Mesenteric fat pad (tissue), 1 donor: ENCODE measurements at regions not wholly inside any gene's neighbourhood (a gene's known extent, or its start where the extent isn't known, plus 50 kb on each side); places are given as distances from the start of the nearest gene placed in this dataset.

Source experiments
- DNase-seq: peaks from one replicate; pipeline ENCODE4 v3.0.0-alpha.2; 2020; ENCODE audit warnings: low spot score
- donor health status: DM: yes; HTN: yes; CAD: no.

GRCh38 chr16:85337910-85338637 lies 225.8 kb upstream of the CIBAR2 start:
- DNase-seq: no peak

DNA sequence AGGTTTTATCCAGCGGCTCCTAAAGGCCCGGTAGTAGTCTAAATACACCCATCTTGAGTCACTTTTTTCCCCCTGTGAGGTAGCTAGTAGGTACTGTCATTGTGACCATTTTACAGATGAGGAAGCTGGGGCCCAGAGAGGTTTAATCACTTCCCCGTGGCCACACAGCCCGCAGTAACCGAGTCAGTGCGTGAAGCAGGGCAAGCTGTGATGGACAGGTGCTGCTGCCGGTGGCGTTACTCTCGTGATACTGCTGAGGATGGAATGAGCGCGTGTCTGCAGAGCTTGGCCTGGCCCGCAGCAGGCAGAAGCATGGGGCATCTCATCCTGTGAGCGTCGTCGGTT lies 226.3 kb upstream of the CIBAR2 start:
- DNase-seq: no peak

DNA sequence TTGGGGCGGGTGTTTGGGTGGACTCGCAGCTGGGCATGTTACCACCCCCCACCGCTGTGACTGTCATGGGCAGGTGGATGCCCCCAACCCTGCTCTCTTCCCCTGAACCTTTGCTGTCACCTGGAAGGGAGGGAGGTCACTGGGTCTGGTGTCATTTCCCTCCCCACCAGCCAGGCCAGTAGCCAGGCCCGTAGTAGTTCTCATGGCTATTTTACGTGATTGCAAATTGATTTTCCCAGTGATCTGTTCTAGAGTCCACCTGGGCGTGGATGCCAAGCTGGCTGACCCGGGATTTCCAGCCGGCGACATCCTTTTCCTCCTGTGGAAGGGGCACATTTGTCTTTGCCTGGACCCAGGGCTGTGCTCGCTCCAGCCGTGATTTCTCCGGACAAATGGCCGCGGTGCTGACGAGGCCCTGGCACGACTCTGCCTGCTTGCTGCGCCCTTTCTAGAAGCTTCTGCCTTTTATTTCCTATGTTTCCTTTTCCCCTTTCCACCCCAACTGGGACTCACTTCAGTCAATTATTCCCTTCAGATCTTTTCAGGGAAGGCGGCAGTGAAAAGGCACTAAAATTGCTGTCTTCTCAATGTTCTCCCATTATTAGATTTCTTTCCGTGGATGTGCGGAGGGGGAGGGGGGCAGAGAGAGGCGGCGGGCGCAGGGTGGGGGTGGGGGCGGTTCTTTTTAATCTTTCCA lies 226.9 kb upstream of the CIBAR2 start:
- DNase-seq: no peak

DNA sequence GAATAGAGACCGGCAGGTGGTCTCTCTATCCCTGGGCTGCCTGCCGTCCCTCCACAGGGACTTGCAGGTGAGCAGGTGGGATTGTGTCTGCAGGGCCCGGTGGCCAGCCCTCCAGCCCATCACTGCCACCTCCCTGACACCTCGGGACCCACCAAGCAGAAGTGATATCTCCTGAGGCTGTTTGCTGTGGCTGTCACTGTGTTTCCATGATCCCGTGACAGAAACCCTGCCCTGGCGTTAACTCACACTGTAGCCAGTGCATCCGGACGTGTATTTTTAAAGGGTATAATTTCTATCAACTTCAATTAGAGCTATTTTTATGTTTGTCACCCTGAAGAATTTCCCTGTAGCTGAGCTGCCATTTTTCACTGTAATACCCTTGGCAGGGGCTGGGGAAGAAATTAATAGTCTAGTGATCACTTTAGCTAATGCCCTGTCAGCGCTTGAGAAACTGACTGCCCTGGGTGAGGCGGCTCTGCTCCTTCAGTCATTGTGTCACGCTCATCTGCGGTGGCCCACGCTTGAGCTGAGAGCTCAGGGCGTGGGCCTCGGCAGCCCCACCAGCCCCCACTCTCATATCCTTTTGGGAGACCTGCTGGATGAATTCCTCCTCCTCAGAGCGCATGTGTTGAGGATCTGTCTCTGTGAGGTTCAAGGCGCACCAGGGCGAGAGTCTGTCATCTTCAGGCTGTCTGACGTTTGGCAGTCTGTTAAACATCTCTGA lies 229.9 kb upstream of the CIBAR2 start:
- no peak for DNase-seq

GRCh38 chr16:85344502-85345128 lies 232.3 kb upstream of the CIBAR2 start:
- DNase-seq: no peak

DNA sequence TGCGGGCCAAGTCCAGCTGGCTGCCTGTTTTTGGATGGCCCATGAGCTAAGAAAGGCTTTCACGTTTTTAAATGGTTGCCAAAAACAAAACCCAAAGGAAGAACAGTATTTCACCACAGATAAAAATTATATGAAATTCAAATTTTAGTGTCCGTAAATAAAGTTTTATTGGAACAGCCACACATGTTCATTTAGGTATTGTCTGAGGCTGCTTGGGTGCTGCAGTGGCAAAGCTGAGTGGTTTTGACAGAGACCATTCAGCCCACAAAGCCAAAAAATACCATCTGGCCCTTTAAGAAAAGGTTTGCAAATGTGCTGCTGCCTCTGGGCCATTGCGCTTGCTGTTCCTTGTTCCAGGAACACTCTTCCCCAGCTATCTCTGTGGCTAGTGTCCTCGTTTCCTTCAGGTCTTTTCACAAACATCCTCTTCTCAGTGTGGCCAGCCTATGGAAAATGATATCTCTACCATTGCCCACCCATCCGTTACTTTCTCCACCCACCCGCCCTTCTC lies 232.9 kb upstream of the CIBAR2 start:
- no peak for DNase-seq

DNA sequence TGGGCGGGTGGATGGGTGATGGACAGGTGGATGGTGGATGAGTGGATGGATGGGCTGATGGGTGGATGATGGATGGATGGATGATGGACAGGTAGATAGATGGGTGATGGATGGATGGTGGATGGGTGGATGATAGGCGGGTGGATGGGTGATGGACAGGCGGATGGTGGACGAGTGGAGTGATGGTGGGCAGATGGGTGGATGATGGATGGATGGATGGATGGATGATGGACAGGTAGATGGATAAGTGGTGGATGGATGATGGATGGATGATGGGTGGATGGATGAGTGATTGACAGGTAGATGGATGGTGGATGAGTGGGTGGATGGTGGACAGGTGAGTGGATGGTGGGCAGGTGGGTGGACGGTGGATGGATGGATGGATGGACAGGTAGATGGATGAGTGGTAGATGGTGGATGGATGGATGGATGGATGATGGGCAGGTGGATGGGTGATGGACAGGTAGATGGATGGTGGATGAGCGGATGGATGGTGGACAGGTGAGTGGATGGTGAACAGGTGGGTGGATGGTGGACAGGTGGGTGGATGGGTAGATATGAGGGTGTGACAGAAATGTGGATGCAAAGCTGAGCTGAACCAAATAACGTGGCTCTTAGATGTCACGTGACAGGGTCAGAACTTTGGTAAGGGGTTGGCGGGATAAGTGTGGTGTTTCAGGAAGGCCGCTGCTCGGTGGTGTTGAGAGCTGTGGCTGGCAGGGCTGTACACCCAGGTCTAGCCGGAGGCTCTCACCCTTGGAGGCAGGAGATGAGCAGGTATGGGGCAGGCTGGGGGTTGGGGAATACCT lies 234.3 kb upstream of the CIBAR2 start:
- no peak for DNase-seq

GRCh38 chr16:85347213-85347591 lies 234.9 kb upstream of the CIBAR2 start:
- DNase-seq: no peak

DNA sequence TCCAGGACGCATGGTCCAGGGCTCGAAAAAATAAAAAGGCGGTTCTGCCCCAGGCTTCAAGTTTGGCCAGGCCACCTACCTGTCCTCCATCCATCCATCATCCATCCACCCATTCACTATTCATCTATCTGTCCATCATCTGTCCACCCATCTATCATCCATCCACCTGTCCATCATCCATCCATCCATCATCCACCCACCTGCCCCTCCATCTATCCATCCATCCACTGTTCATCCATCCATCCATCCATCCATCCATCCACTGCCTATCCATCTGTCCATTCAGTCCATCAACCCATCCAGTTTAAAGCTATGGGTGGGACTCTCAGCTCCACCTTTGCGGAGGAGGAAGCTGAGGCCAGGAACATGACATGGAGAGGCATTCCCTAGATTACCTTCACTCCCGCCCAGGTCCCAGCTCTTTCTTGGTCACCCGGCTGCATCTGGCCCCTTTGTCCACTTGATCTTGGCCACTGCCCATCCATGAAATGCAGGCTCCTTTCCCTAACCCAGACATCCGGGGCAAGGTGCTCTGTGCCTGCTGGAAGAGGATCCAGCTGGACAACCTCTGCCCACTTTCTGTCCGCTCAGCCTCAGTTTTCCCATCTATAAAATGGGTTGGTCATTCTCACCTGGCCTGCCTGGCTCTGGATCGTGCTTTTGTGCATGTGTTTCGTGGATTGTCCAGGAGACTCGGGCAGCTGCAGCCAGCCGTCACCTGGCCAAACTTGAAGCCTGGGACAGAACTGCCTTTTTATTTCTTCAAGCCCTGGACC lies 236.0 kb upstream of the CIBAR2 start:
- no peak for DNase-seq

GRCh38 chr16:85348911-85349334 lies 236.7 kb upstream of the CIBAR2 start:
- no peak for DNase-seq

GRCh38 chr16:85349365-85350145 lies 237.3 kb upstream of the CIBAR2 start:
- DNase-seq: no peak

DNA sequence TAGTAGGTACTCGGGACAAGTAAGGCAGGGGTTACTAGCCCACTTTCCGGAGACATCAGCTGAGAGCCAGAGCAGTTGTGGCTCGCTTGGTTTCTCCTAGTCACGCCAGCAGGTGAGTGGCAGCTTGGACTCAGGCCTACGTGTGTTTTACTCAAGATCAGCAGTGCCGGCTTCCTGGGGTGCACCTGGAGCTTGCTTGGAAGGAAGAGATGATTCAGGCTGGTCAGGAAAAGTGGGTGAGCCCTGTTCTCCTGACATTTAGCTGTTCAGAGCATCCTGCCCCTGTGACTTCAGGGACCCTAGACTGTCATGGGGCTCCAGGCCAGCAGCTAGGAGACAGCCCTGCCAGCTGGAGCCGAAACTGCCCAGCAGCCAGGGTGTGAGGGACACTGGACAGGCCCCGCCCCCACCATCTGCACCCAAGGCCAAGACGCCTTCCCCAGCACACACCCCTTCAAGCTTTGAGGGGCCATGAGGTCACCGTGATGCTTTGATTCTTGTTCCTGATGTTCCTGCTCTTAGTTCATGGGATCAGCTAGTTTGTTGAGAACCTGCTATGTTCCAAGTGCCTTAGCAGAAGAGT lies 238.0 kb upstream of the CIBAR2 start:
- DNase-seq: no peak

DNA sequence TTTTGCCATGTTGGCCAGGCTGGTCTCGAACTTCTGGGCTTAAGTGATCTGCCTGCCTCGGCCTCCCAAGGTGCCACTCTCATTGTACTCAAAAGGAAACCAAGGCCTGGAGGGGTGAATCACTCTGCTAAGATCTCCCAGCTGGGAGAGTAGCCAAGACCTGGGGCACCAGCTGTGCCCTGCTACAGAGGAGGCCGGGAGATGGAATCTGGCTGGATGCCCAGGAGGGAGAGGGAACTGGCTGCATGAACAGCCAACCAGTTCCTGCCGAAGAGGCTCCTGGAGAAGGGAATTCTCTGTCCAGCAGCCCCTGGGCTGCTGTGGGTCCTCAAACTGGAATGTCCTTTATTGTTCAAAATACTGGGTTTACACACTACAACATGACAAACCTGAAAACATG lies 238.7 kb upstream of the CIBAR2 start:
- DNase-seq: no peak

- no peak for DNase-seq
Observed at GRCh38 chr16:85353013-85353412, 240.7 kb upstream of the CIBAR2 start.

GRCh38 chr16:85353839-85354685 lies 241.8 kb upstream of the CIBAR2 start:
- DNase-seq: no peak

DNA sequence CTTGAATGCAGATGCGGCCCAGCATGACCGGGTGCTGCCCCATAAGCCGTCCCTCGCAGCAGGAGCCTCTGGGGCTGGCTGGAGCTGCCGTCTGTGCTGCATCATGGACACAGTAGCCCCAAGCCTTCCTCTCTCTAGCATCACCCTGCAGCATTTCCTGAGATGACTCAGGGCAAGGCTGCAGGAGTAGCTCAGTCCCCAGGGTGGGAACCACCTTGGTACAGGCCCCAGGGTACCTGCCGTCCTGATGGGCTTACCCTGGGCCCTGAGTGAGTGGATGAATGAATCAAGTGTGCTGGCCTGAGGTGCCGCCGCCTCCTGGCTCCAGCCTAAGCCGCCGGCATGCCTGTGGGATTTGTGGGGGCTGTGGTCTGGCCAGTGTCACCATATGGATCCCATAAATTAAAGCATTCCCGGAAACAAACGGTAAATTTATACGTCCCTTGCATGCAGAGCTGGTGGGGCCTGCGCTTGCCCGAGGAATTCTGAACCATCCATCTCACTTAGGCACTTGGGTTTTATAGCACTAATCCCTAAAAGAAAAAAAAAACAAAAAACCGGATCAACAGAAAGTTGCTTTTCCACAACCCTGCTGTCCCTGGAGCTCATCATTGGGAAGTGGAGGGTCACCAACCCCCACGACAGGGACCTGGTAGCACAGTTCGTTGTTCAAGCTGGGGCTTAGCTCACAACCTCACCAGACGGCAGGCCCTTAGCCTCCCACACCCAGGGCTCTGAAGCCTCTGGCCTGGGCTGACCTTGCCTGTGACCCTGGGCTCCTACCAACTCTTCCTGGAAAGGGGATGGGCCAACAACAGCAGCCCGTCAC lies 242.6 kb upstream of the CIBAR2 start:
- DNase-seq: no peak

GRCh38 chr16:85355515-85355837 lies 243.2 kb upstream of the CIBAR2 start:
- DNase-seq: no peak
